A673 (cell line): ENCODE measurements at regions not wholly inside any gene's neighbourhood (a gene's known extent, or its start where the extent isn't known, plus 50 kb on each side); places are given as distances from the start of the nearest gene placed in this dataset.

Experiments used
- BruUV-seq: library from RNA; stranded (reverse); fragments of 400-500 nt; replicated peaks from 2 replicates; lab custom pipeline; 2021; lab: Mats Ljungman, UMichigan
- CTCF ChIA-PET: fragments of 300-600 bp; sonication (Branson Sonifier 250); formaldehyde crosslinking; loops from one replicate; lab custom pipeline; 2022; ENCODE audit warnings: antibody characterized with exemption; lab: Charles Lee
- POLR2A ChIA-PET: fragments of 300-600 bp; sonication (Branson Sonifier 250); formaldehyde crosslinking; loops from one replicate; lab custom pipeline; 2022; ENCODE audit warnings: antibody characterized with exemption; ENCODE audit not compliant: low non-redundant PET; lab: Charles Lee
- DNase-seq: peaks from one replicate; pipeline ENCODE4 v3.0.0-alpha.2; 2015; ENCODE audit warnings: low spot score
- H3K27ac ChIP-seq: fragments of 200-600 bp; sonication (generic); 2 replicates; pipeline ENCODE4 v1.5.1; 2016; ENCODE audit warnings: mixed run types, low read depth, mild to moderate bottlenecking, mixed read lengths, antibody characterized with exemption, low read length; ENCODE audit not compliant: poor library complexity, severe bottlenecking
- H3K27me3 ChIP-seq: fragments of 200-600 bp; sonication (generic); replicated peaks from 2 replicates; pipeline ENCODE4 v1.6.1; 2017; ENCODE audit warnings: mixed run types, low read depth, mild to moderate bottlenecking, mixed read lengths, antibody characterized with exemption, low read length; ENCODE audit not compliant: insufficient read depth, poor library complexity
- H3K36me3 ChIP-seq: fragments of 200-600 bp; sonication (generic); 2 replicates; pipeline ENCODE4 v1.6.1; 2016; ENCODE audit warnings: mixed run types, mild to moderate bottlenecking, mixed read lengths, antibody characterized with exemption, low read length; ENCODE audit not compliant: insufficient read depth, poor library complexity, severe bottlenecking
- H3K4me1 ChIP-seq: fragments of 200-600 bp; sonication (generic); 2 replicates; pipeline ENCODE4 v1.6.1; 2017; ENCODE audit warnings: mixed run types, mild to moderate bottlenecking, mixed read lengths, antibody characterized with exemption, low read length; ENCODE audit not compliant: insufficient read depth, poor library complexity, severe bottlenecking
- H3K4me3 ChIP-seq: fragments of 200-600 bp; sonication (generic); 2 replicates; pipeline ENCODE4 v1.5.1; 2016; ENCODE audit warnings: low read depth, mixed run types, mild to moderate bottlenecking, mixed read lengths, low read length; ENCODE audit not compliant: poor library complexity, severe bottlenecking
- H3K9me3 ChIP-seq: fragments of 200-600 bp; sonication (generic); 2 replicates; pipeline ENCODE4 v1.6.1; 2016; ENCODE audit warnings: mixed run types, low read depth, mild to moderate bottlenecking, mixed read lengths, antibody characterized with exemption, low read length; ENCODE audit not compliant: poor library complexity, severe bottlenecking
- EZH2 ChIP-seq: fragments of 200-600 bp; sonication (generic); IDR thresholded peaks from 2 replicates; pipeline ENCODE4 v1.6.1; 2017; ENCODE audit warnings: borderline replicate concordance, low read depth, mild to moderate bottlenecking, mixed read lengths, antibody characterized with exemption, low read length; ENCODE audit not compliant: poor library complexity, severe bottlenecking
- intact Hi-C: fragments of 100-400 bp; cut with micrococcal nuclease; formaldehyde crosslinking; loops from one replicate; pipeline ENCODE4 v1.10.0; 2022; ENCODE audit not compliant: unreplicated experiment
- TF ChIP-seq, protein P1 (sequence below): fragments of 300-800, 200-600 bp; sonication (generic); conservative IDR thresholded peaks from 2 replicates; pipeline ENCODE4 v1.5.1; 2017; ENCODE audit warnings: low read depth, mild to moderate bottlenecking, antibody characterized with exemption, low read length, moderate library complexity, mixed read lengths

DNA sequence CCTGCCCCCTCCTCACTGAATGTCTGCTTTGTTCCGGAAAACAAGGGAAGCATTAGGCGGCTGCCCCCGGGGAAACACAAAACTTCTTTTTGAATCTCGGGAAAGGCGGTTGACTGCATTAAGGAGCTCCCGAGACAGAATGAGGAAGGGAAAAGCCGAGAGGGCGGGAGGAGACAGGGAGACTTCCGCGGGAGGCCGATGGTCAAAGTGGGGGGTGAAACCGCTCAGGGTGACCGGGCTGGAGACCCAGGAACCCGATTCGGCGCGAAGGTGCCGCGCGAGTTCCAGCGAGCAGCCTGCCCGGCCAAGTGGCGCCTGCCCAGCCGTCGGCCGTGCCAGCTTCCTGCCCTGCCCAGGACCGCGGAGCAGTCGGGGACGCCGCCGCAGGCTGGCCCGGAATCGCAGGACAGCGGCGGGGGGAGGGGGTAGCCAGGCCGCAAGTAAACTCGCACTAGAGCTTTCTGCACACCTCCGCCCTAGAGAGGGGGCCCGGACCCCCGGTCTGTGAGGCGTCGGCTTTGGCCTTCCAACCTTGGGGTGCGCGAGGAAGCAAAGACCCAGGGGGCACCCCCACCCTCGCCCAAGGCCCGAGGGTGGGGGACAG is 55.1 kb upstream of the BCOR start:
- intact Hi-C loops, result no loop called here
- Histone ChIP-seq H3K4me1 (peaks cover 51% of the 10 kb centered on the region), H3K9me3 (no peaks in the 10 kb centered on the region), H3K36me3 (no peaks in the 10 kb centered on the region), H3K27me3 (no peaks in the 10 kb centered on the region), H3K27ac (peak overlapping the region; percentile 85), H3K4me3 (peak overlapping the region; percentile 61)
- peak; percentile 48 for DNase-seq
- TF ChIP-seq, protein P1, sequence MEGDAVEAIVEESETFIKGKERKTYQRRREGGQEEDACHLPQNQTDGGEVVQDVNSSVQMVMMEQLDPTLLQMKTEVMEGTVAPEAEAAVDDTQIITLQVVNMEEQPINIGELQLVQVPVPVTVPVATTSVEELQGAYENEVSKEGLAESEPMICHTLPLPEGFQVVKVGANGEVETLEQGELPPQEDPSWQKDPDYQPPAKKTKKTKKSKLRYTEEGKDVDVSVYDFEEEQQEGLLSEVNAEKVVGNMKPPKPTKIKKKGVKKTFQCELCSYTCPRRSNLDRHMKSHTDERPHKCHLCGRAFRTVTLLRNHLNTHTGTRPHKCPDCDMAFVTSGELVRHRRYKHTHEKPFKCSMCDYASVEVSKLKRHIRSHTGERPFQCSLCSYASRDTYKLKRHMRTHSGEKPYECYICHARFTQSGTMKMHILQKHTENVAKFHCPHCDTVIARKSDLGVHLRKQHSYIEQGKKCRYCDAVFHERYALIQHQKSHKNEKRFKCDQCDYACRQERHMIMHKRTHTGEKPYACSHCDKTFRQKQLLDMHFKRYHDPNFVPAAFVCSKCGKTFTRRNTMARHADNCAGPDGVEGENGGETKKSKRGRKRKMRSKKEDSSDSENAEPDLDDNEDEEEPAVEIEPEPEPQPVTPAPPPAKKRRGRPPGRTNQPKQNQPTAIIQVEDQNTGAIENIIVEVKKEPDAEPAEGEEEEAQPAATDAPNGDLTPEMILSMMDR, result no peak
- no peak for TF ChIP-seq EZH2
- ChIA-PET POLR2A (no interaction called here), CTCF (no interaction called here)
- BruUV-seq, result no TSS peak

DNA sequence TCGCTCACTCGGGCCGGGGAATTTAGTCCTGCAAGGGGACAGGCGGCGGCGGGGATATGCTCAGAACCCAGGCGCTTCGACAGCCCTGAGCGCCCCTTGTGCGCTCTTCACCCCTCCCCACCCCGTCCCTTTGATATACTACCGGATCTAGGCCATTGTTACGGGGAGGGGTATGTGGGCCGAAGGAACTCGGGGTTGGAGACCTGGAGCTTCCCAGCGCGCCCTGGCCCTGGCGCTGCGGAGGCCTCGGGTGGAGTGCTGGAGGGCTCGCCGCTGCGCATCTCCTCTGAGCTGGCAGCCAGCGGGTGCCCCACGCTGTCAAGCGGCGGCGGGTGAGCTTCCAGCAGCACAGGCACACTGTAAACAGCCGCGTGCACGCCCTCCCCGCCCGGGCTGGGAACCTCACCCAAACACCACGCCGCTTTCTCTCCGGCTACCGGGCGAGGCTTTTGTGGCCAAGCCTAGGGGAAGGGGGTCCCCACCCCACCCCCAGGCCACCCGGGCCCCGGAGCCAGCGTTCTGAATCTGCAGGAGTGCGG is 54.5 kb upstream of the BCOR start:
- no peaks in the 10 kb centered on the region for H3K36me3 ChIP-seq
- TF ChIP-seq, protein P1, result no peak
- TF ChIP-seq EZH2, result no peak
- BruUV-seq, result no TSS peak
- CTCF ChIA-PET, result interaction anchor here (0.6 kb wide), 1 partner anchor 73 kb away, joined by 5 read pairs; no protein-coding TSS in a partner anchor
- DNase-seq, result peak; percentile 65
- intact Hi-C loops, result no loop called here
- peaks cover 57% of the 10 kb centered on the region for H3K4me1 ChIP-seq
- no peaks in the 10 kb centered on the region for H3K9me3 ChIP-seq
- H3K27me3 ChIP-seq, result no peaks in the 10 kb centered on the region
- H3K27ac ChIP-seq, result peak overlapping the region; percentile 85
- POLR2A ChIA-PET, result interaction anchor here (0.5 kb wide), 1 partner anchor 45 kb away, joined by 6 read pairs; no protein-coding TSS in a partner anchor
- peak overlapping the region; percentile 61 for H3K4me3 ChIP-seq

DNA sequence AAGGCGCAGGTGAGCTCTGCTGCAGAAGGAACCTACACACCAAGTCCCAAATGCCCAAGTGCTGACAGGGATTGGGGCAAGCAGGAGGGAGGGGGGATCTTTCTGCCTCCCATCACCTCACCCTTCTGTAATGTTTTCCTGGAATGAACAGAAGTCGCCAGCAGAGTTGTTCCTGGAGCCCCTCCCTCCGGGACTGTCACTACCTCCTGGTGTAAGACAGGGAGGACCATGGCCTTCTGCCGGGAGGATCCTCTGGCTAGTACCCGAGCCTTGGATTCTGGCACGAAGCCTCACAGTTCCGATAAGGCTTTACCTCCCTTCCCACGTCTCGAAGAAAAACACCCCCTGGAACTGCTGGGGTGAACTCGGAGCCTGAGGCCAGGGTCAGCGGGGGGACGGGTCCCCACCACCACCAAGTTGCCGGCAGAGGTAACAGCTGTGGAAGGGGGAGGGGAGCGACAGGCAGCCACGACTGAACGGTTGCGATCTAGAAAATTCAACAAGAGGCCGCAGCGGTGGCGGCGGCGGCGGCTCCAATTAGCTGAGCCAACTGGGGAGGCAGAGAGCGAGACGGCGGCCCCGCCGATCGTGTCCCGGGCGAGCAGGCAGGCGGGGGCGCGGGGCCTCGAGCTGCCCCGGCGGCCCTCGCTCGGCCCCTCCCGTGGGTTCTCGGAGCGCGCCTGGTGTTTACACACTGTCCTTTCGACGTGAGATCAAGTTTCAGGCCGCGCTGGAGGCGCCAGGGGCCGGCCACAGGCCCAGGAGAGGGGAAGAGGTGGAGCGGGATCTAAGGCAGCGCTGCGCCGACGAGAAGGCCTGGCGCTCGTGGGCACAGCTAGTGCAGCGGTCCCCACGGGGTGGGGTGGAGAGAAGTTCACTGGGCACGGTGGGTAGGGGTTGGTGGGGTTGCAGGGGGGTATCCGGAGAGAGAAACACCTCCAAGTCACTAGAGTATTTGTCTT is 53.7 kb upstream of the BCOR start:
- no peak for TF ChIP-seq EZH2
- TF ChIP-seq, protein P1, result no peak
- CTCF ChIA-PET, result interaction anchor here (0.6 kb wide), 1 partner anchor 72 kb away, joined by 5 read pairs; no protein-coding TSS in a partner anchor
- peaks cover 63% of the 10 kb centered on the region for H3K4me1 ChIP-seq
- no peak overlapping the region for H3K27ac ChIP-seq
- no peaks in the 10 kb centered on the region for H3K9me3 ChIP-seq
- POLR2A ChIA-PET, result interaction anchor here (0.5 kb wide), 1 partner anchor 44 kb away, joined by 6 read pairs; no protein-coding TSS in a partner anchor
- H3K27me3 ChIP-seq, result no peaks in the 10 kb centered on the region
- intact Hi-C loops, result no loop called here
- H3K36me3 ChIP-seq, result no peaks in the 10 kb centered on the region
- no peak for DNase-seq
- no TSS peak for BruUV-seq
- no peak overlapping the region for H3K4me3 ChIP-seq
